ENCODE measurements at regions not wholly inside any gene's neighbourhood (a gene's known extent, or its start where the extent isn't known, plus 50 kb on each side); places are given as distances from the start of the nearest gene placed in this dataset.

- Histone ChIP-seq H3K36me3 (ENCODE audit: control insufficient read depth in 2 of 4, insufficient read depth in 4 of 4, low read length in 3 of 4) (no peaks in the 10 kb centered on the region), H2BK12ac (ENCODE audit: low read depth, low read length) (no peak overlapping the region), H2BK20ac (ENCODE audit: low read length) (no peak overlapping the region), H3K9me3 (ENCODE audit: insufficient read depth in 2 of 2, low read depth in 1 of 2, low read length in 1 of 2) (no peaks in the 10 kb centered on the region), H3K18ac (ENCODE audit: extremely low read depth, low read length) (no peak overlapping the region), H3K4me1 (replicated peaks in 1 of 4; ENCODE audit: control insufficient read depth in 3 of 4, insufficient read depth in 4 of 4, low read length in 3 of 4) (no peaks in the 10 kb centered on the region), H3K23me2 (ENCODE audit: low read depth, low read length) (no peaks in the 10 kb centered on the region), H4K8ac (ENCODE audit: extremely low read depth, insufficient read depth, low read length) (no peak overlapping the region), H2BK15ac (ENCODE audit: low read length) (no peak overlapping the region), H4K20me1 (replicated peaks in 1 of 2; ENCODE audit: control insufficient read depth in 1 of 2, insufficient read depth in 2 of 2, low read length in 2 of 2) (no peaks in the 10 kb centered on the region), H4K91ac (replicated peaks; ENCODE audit: insufficient read length, low read length) (no peak overlapping the region), H3K79me2 (ENCODE audit: control insufficient read depth in 1 of 2, insufficient read depth in 2 of 2, low read length in 2 of 2) (no peaks in the 10 kb centered on the region), H3K4ac (replicated peaks; ENCODE audit: insufficient read length, low read depth, low read length) (no peak overlapping the region), H4K5ac (ENCODE audit: insufficient read length, low read depth, low read length) (no peak overlapping the region), H3K27me3 (replicated peaks in 1 of 4; ENCODE audit: control insufficient read depth in 3 of 4, extremely low read depth in 1 of 4, insufficient read depth in 3 of 4, low read length in 3 of 4) (no peaks in the 10 kb centered on the region), H2BK120ac (replicated peaks; ENCODE audit: low read depth, low read length) (no peak overlapping the region), H3K9ac (replicated peaks in 1 of 4; ENCODE audit: extremely low read depth in 1 of 4, low read depth in 3 of 4, low read length in 3 of 4) (no peak overlapping the region), H2AFZ (ENCODE audit: low read length) (no peak overlapping the region), H2BK5ac (ENCODE audit: low read depth, low read length) (no peak overlapping the region), H3K14ac (ENCODE audit: insufficient read length) (no peak overlapping the region), H3K27ac (ENCODE audit: low read depth, low read length) (no peak overlapping the region), H3K56ac (replicated peaks; ENCODE audit: insufficient read length, low read depth, low read length) (no peak overlapping the region), H3K23ac (ENCODE audit: insufficient read length) (no peak overlapping the region), H2AK5ac (ENCODE audit: low read depth, low read length) (no peak overlapping the region), H3K79me1 (ENCODE audit: low read depth, low read length) (no peaks in the 10 kb centered on the region), H3K4me3 (ENCODE audit: extremely low read depth in 1 of 4, insufficient read depth in 2 of 4, low read depth in 3 of 4, low read length in 4 of 4) (no peak overlapping the region), H3K4me2 (ENCODE audit: insufficient read depth in 1 of 2, low read depth in 2 of 2, low read length in 2 of 2) (no peak overlapping the region)
- no peak for DNase-seq (ENCODE audit: low read depth in 1 of 2, low spot score in 2 of 2)
- ChIA-PET CTCF (ENCODE audit: partially characterized antibody) (no interaction called here), POLR2A (ENCODE audit: partially characterized antibody) (no interaction called here)
- FAIRE-seq: no peak
- 97% methylated on average over 2 of the region's 2 CpGs; no CpG with 5 or more reads in 1 of the 2 experiments for WGBS, 2 experiments (ENCODE audit: extremely low coverage in 1 of 2, insufficient coverage in 1 of 2, insufficient read length in 1 of 2, insufficient replicate concordance in 2 of 2, low coverage in 1 of 2, low lambda C conversion rate in 2 of 2, missing lambda C conversion rate in 1 of 2)
- no peak for TF ChIP-seq EZH2 (IDR thresholded peaks at IDR 0.05; ENCODE audit: low read depth, low read length, severe bottlenecking)
- TF ChIP-seq MAX (IDR thresholded peaks at IDR 0.05): no peak
- TF ChIP-seq CHD1 (IDR thresholded peaks at IDR 0.05; ENCODE audit: low read depth, low read length): no peak
- TF ChIP-seq SIRT6 (IDR thresholded peaks at IDR 0.05; ENCODE audit: low read length): no peak
These were observed 1231.1 kb upstream of the ACO1 start for GRCh38 chr9:31153250-31153840.
